GM23338 (cell line): ENCODE measurements at regions not wholly inside any gene's neighbourhood (a gene's known extent, or its start where the extent isn't known, plus 50 kb on each side); places are given as distances from the start of the nearest gene placed in this dataset.

Source experiments
- ATAC-seq: fragments of 200-7000 bp; cut with Tn5 transposase; 3 replicates; pipeline ENCODE4 v1.9.1; 2020
- DNase-seq: peaks from one replicate; pipeline ENCODE4 v3.0.0-alpha.2; 2015; ENCODE audit warnings: low spot score
- H2AFZ ChIP-seq: fragments of 200-600 bp; sonication (generic); 2 replicates; pipeline ENCODE4 v1.8.0; 2016; ENCODE audit warnings: antibody characterized with exemption, mild to moderate bottlenecking, moderate library complexity
- H3F3A ChIP-seq: fragments of 200-600 bp; sonication (generic); replicated peaks from 2 replicates; pipeline ENCODE4 v1.8.0; 2017; ENCODE audit warnings: antibody characterized with exemption, mixed run types, low read depth
- H3K27ac ChIP-seq: fragments of 200-600 bp; sonication (generic); 2 replicates; pipeline ENCODE4 v1.6.1; 2016; ENCODE audit warnings: low read depth
- H3K27me3 ChIP-seq: fragments of 200-600 bp; sonication (generic); 2 replicates; pipeline ENCODE4 v1.8.0; 2016; ENCODE audit warnings: mild to moderate bottlenecking, mixed run types, moderate library complexity; ENCODE audit not compliant: insufficient read depth
- H3K36me3 ChIP-seq: fragments of 200-600 bp; sonication (generic); 2 replicates; pipeline ENCODE4 v1.8.0; 2016; ENCODE audit warnings: mild to moderate bottlenecking; ENCODE audit not compliant: insufficient read depth
- H3K4me1 ChIP-seq: fragments of 200-600 bp; sonication (generic); 2 replicates; pipeline ENCODE4 v1.8.0; 2016; ENCODE audit warnings: mild to moderate bottlenecking, moderate library complexity; ENCODE audit not compliant: insufficient read depth
- H3K4me2 ChIP-seq: fragments of 200-600 bp; sonication (generic); 2 replicates; pipeline ENCODE4 v1.7.1; 2017; ENCODE audit warnings: mixed run types
- H3K4me3 ChIP-seq: fragments of 200-600 bp; sonication (generic); 2 replicates; pipeline ENCODE4 v1.6.1; 2016; ENCODE audit warnings: mixed run types
- H3K79me2 ChIP-seq: fragments of 200-600 bp; sonication (generic); replicated peaks from 2 replicates; pipeline ENCODE4 v1.8.0; 2017; ENCODE audit warnings: mild to moderate bottlenecking; ENCODE audit not compliant: insufficient read depth
- H3K9me2 ChIP-seq: fragments of 200-600 bp; sonication (generic); 2 replicates; pipeline ENCODE4 v1.8.0; 2017; ENCODE audit not compliant: insufficient read depth
- H4K20me1 ChIP-seq: fragments of 200-600 bp; sonication (generic); replicated peaks from 2 replicates; pipeline ENCODE4 v1.8.0; 2017; ENCODE audit warnings: mild to moderate bottlenecking; ENCODE audit not compliant: insufficient read depth
- H3K27ac Mint-ChIP-seq: 2 replicates; pipeline ENCODE4 v1.8.0; 2020; ENCODE audit warnings: inconsistent platforms, mild to moderate bottlenecking, moderate library complexity, mixed read lengths
- H3K27me3 Mint-ChIP-seq: 3 replicates; pipeline ENCODE4 v1.8.0; 2022; ENCODE audit warnings: low read depth, mild to moderate bottlenecking, moderate library complexity, mixed read lengths, inconsistent platforms; ENCODE audit not compliant: insufficient read depth, poor library complexity
- H3K36me3 Mint-ChIP-seq: 3 replicates; pipeline ENCODE4 v1.8.0; 2021; ENCODE audit warnings: low read depth, mild to moderate bottlenecking, inconsistent platforms, moderate library complexity, mixed read lengths
- H3K4me1 Mint-ChIP-seq: 3 replicates; pipeline ENCODE4 v1.8.0; 2020; ENCODE audit warnings: mild to moderate bottlenecking, inconsistent platforms, mixed read lengths
- H3K4me3 Mint-ChIP-seq: 3 replicates; pipeline ENCODE4 v1.8.0; 2021; ENCODE audit warnings: moderate library complexity, mild to moderate bottlenecking, inconsistent platforms, mixed read lengths
- H3K9me3 Mint-ChIP-seq: 3 replicates; pipeline ENCODE4 v1.8.0; 2020; ENCODE audit warnings: moderate library complexity, mild to moderate bottlenecking, inconsistent platforms, mixed read lengths
- ETS1 ChIP-seq: IDR thresholded peaks from 2 replicates; pipeline ENCODE4 v1.6.1; 2016; ENCODE audit warnings: antibody characterized with exemption
- EZH2phosphoT487 ChIP-seq: fragments of 200-600 bp; sonication (generic); IDR thresholded peaks from one replicate; pipeline ENCODE4 v1.8.1; 2018; ENCODE audit warnings: antibody characterized with exemption; ENCODE audit not compliant: unreplicated experiment
- JUNB ChIP-seq: IDR thresholded peaks from one replicate; pipeline ENCODE4 v1.6.1; 2016; ENCODE audit warnings: antibody characterized with exemption; ENCODE audit not compliant: unreplicated experiment
- REST ChIP-seq: IDR thresholded peaks from one replicate; pipeline ENCODE4 v1.6.1; 2018; ENCODE audit warnings: antibody characterized with exemption; ENCODE audit not compliant: unreplicated experiment
- ZNF462 ChIP-seq: fragments of 250-450 bp; sonication (Bioruptor Pico); IDR thresholded peaks from 2 replicates; pipeline ENCODE4 v1.5.0; 2020; ENCODE audit warnings: mild to moderate bottlenecking, moderate library complexity

- TF ChIP-seq ZNF462 (no peak), ETS1 (no peak)
Observed at GRCh38 chr9:134489621-134490408, 151.8 kb upstream of the COL5A1 start (continued).

GRCh38 chr9:134490446-134490845 lies 151.2 kb upstream of the COL5A1 start:
- no peaks in the 10 kb centered on the region for H4K20me1 ChIP-seq
- H3K79me2 ChIP-seq = no peaks in the 10 kb centered on the region
- Mint-ChIP-seq H3K4me1 (peaks cover 8% of the 10 kb centered on the region), H3K27ac (no peak overlapping the region), H3K27me3 (peaks cover 5% of the 10 kb centered on the region), H3K4me3 (no peak overlapping the region), H3K36me3 (no peaks in the 10 kb centered on the region; the same call in 2 of the 3 replicates), H3K9me3 (no peaks in the 10 kb centered on the region)
- no peak overlapping the region for H3K4me3 ChIP-seq
- no peaks in the 10 kb centered on the region for H3K27me3 ChIP-seq
- H2AFZ ChIP-seq = no peak overlapping the region
- no peaks in the 10 kb centered on the region for H3F3A ChIP-seq
- H3K4me2 ChIP-seq = no peak overlapping the region
- ATAC-seq (no peak), DNase-seq (no peak)
- H3K9me2 ChIP-seq = no peaks in the 10 kb centered on the region
- H3K4me1 ChIP-seq = no peaks in the 10 kb centered on the region
- no peaks in the 10 kb centered on the region for H3K36me3 ChIP-seq
- H3K27ac ChIP-seq = no peak overlapping the region
- no peak for TF ChIP-seq REST
- no peak for TF ChIP-seq EZH2phosphoT487
- no peak for TF ChIP-seq JUNB
